NCI-H524 (cell line): ENCODE measurements at regions not wholly inside any gene's neighbourhood (a gene's known extent, or its start where the extent isn't known, plus 50 kb on each side); places are given as distances from the start of the nearest gene placed in this dataset.
A peak's percentile ranks its signal among the peaks of the same experiment; 100 is the strongest.
"Not testable (repeated sequence)": the region's sequence is repeated elsewhere in the genome, so short reads cannot be mapped to it uniquely, and the experiment has no call there.

ENCODE experiments used
- DNase-seq, 2 experiments: peaks; one replicate each; lab custom pipeline; 2025; lab: John Stamatoyannopoulos, UW

- DNase-seq, result peak; percentile 50 to 78
Measured at GRCh38 chr2:76008001-76008702, 297.4 kb upstream of the GCFC2 start.

- DNase-seq, result no peak
Measured at GRCh38 chr2:76000425-76000824, 289.7 kb upstream of the GCFC2 start.

- DNase-seq, result no peak
Measured at GRCh38 chr2:75998451-75998850, 287.7 kb upstream of the GCFC2 start.

- no peak for DNase-seq
Measured at GRCh38 chr2:75994759-75995158, 284.0 kb upstream of the GCFC2 start.

- DNase-seq, result not testable (repeated sequence)
Measured at GRCh38 chr2:75988622-75989021, 277.9 kb upstream of the GCFC2 start.

GRCh38 chr2:75986617-75987016 is 275.9 kb upstream of the GCFC2 start:
- no peak for DNase-seq

GRCh38 chr2:75982719-75983118 is 272.0 kb upstream of the GCFC2 start:
- DNase-seq, result no peak

- no peak for DNase-seq
Measured at GRCh38 chr2:75964646-75965045, 253.9 kb upstream of the GCFC2 start.

- DNase-seq, result no peak
Measured at GRCh38 chr2:75960472-75961009, 249.8 kb upstream of the GCFC2 start.

- no peak for DNase-seq
Measured at GRCh38 chr2:75959724-75960471, 249.2 kb upstream of the GCFC2 start.

GRCh38 chr2:75954761-75955160 is 244.0 kb upstream of the GCFC2 start:
- DNase-seq, result no peak

- no peak for DNase-seq
Measured at GRCh38 chr2:75952173-75952572, 241.5 kb upstream of the GCFC2 start.

GRCh38 chr2:75949385-75950030 is 238.8 kb upstream of the GCFC2 start:
- peak in 1 of 2 experiments; percentile 5 for DNase-seq

GRCh38 chr2:75936311-75936710 is 225.6 kb upstream of the GCFC2 start:
- DNase-seq, result no peak

- DNase-seq, result no peak
Measured at GRCh38 chr2:75932996-75933395, 222.3 kb upstream of the GCFC2 start.

GRCh38 chr2:75928093-75928492 is 217.4 kb upstream of the GCFC2 start:
- no peak for DNase-seq

- no peak for DNase-seq
Measured at GRCh38 chr2:75925331-75926024, 214.8 kb upstream of the GCFC2 start.

- no peak for DNase-seq
Measured at GRCh38 chr2:75922191-75922590, 211.5 kb upstream of the GCFC2 start.

GRCh38 chr2:75920859-75921551 is 210.3 kb upstream of the GCFC2 start:
- DNase-seq, result no peak

- DNase-seq, result no peak
Measured at GRCh38 chr2:75915851-75916634, 205.3 kb upstream of the GCFC2 start.
